ENCODE measurements at regions not wholly inside any gene's neighbourhood (a gene's known extent, or its start where the extent isn't known, plus 50 kb on each side); places are given as distances from the start of the nearest gene placed in this dataset.

- CTCF ChIA-PET, result no interaction called here
- H3K36me3 ChIP-seq (ENCODE audit: control insufficient read depth in 1 of 2, insufficient read depth in 2 of 2, low read length in 2 of 2), result no peaks in the 10 kb centered on the region
- POLR2A ChIA-PET, result no interaction called here
- H3K79me2 ChIP-seq (ENCODE audit: insufficient read depth, low read length), result no peaks in the 10 kb centered on the region
- no peak overlapping the region for H3K4me3 ChIP-seq (replicated peaks in 1 of 2; ENCODE audit: low read depth in 1 of 2, low read length in 2 of 2)
- H3K9me2 ChIP-seq (ENCODE audit: insufficient read depth), result no peaks in the 10 kb centered on the region
- no peaks in the 10 kb centered on the region for H3K27me3 ChIP-seq (ENCODE audit: insufficient read depth, low read length)
- no peak overlapping the region for H3K4me2 ChIP-seq (ENCODE audit: low read length)
- RAD21 ChIA-PET (ENCODE audit: low non-redundant PET in 1 of 2, low total read pairs in 2 of 2, uncharacterized antibody in 2 of 2, unreplicated experiment in 2 of 2), result no interaction called here
- H3K27ac ChIP-seq (ENCODE audit: low read depth, low read length), result no peak overlapping the region
- no TSS peak for BruUV-seq (replicated peaks)
- DNase-seq (ENCODE audit: low read depth, low spot score) (no peak), ATAC-seq (no peak)
- no peaks in the 10 kb centered on the region for H4K20me1 ChIP-seq (ENCODE audit: insufficient read depth)
- peaks cover 0 to 11% of the 10 kb centered on the region in 2 experiments; a peak in 3 of 4 replicates for H3K4me1 ChIP-seq (ENCODE audit: control insufficient read depth in 1 of 2, insufficient read depth in 2 of 2, low read length in 2 of 2)
- intact Hi-C loops (cut with micrococcal nuclease), result no loop called here
- no peak for TF ChIP-seq MAX (IDR thresholded peaks at IDR 0.05)
- no peak for TF ChIP-seq EZH2phosphoT487 (IDR thresholded peaks at IDR 0.05; ENCODE audit: borderline replicate concordance)
- no peak for TF ChIP-seq ZBTB33 (IDR thresholded peaks at IDR 0.05; ENCODE audit: extremely low read depth, insufficient replicate concordance, low read length)
- no peak for TF ChIP-seq POLR2A (IDR thresholded peaks at IDR 0.05; ENCODE audit: borderline replicate concordance, extremely low read depth, insufficient read depth, insufficient read length)
- TF ChIP-seq CTCF (IDR thresholded peaks at IDR 0.05 in 2 of 3, conservative IDR thresholded peaks at IDR 0.05 in 1 of 3; ENCODE audit: borderline replicate concordance in 1 of 3, insufficient read depth in 1 of 3, low read depth in 2 of 3, low read length in 2 of 3), result no peak
- H2AFZ ChIP-seq (ENCODE audit: low read depth, low read length, poor library complexity, severe bottlenecking), result no peak overlapping the region
- no peak overlapping the region for H3K9ac ChIP-seq (ENCODE audit: low read length)
- H3K9me3 ChIP-seq (ENCODE audit: control insufficient read depth in 1 of 2, insufficient read depth in 1 of 2, low read depth in 1 of 2, low read length in 2 of 2), result no peaks in the 10 kb centered on the region
Measured at GRCh38 chr14:101086926-101087325, 183.4 kb upstream of the RTL1 start.
